IMR-90 (cell line): ENCODE measurements at regions not wholly inside any gene's neighbourhood (a gene's known extent, or its start where the extent isn't known, plus 50 kb on each side); places are given as distances from the start of the nearest gene placed in this dataset.

Experiments
- ATAC-seq: fragments of 200-7000 bp; cut with Tn5 transposase; 2 replicates; pipeline ENCODE4 v1.9.1; 2020; ENCODE audit warnings: low read depth, mild to moderate bottlenecking, moderate library complexity
- BruUV-seq: library from RNA; stranded (reverse); fragments of 400-500 nt; replicated peaks from 2 replicates; lab custom pipeline; 2021; lab: Mats Ljungman, UMichigan
- CTCF ChIA-PET: fragments of 300-600 bp; formaldehyde crosslinking; extraction: SDS; loops from one replicate; lab custom pipeline; 2021; ENCODE audit warnings: antibody characterized with exemption; lab: Yijun Ruan, JAX
- POLR2A ChIA-PET: fragments of 300-600 bp; sonication (Branson Sonifier 250); formaldehyde crosslinking; loops from one replicate; lab custom pipeline; 2022; ENCODE audit warnings: antibody characterized with exemption; ENCODE audit not compliant: unreplicated experiment; lab: Charles Lee
- DNase-seq: peaks from one replicate; pipeline ENCODE4 v3.0.0; 2013
- H2AFZ ChIP-seq: replicated peaks from 2 replicates; pipeline ENCODE3; 2013; ENCODE audit warnings: low read length, mild to moderate bottlenecking; ENCODE audit not compliant: poor library complexity
- H2AK5ac ChIP-seq: 2 replicates; pipeline ENCODE4 v1.6.1; 2013; ENCODE audit warnings: low read depth, low read length, inconsistent platforms
- H2AK9ac ChIP-seq: replicated peaks from 2 replicates; pipeline ENCODE3; 2013; ENCODE audit warnings: mild to moderate bottlenecking, low read depth, low read length, moderate library complexity; ENCODE audit not compliant: poor library complexity
- H2BK120ac ChIP-seq: 2 replicates; pipeline ENCODE4 v1.6.1; 2013; ENCODE audit warnings: low read depth, low read length, inconsistent platforms
- H2BK15ac ChIP-seq: 3 replicates; pipeline ENCODE4 v1.6.1; 2013; ENCODE audit warnings: low read depth, low read length, inconsistent platforms
- H2BK20ac ChIP-seq: 2 replicates; pipeline ENCODE4 v1.6.1; 2013; ENCODE audit warnings: low read depth, mild to moderate bottlenecking, inconsistent platforms, low read length, moderate library complexity
- H2BK5ac ChIP-seq: 2 replicates; pipeline ENCODE4 v1.6.1; 2013; ENCODE audit warnings: mild to moderate bottlenecking, low read depth, low read length, inconsistent platforms; ENCODE audit not compliant: poor library complexity, severe bottlenecking
- H3K14ac ChIP-seq: replicated peaks from 2 replicates; pipeline ENCODE4 v1.6.1; 2013; ENCODE audit warnings: low read depth, low read length, inconsistent platforms
- H3K18ac ChIP-seq: 2 replicates; pipeline ENCODE4 v1.6.1; 2013; ENCODE audit warnings: low read depth, low read length, control low read depth
- H3K23ac ChIP-seq: 2 replicates; pipeline ENCODE4 v1.6.1; 2013; ENCODE audit warnings: low read depth, low read length, inconsistent platforms
- H3K27ac ChIP-seq: 2 replicates; pipeline ENCODE4 v1.5.1; 2013; ENCODE audit warnings: mild to moderate bottlenecking, control low read depth, low read length; ENCODE audit not compliant: insufficient read depth
- H3K27me3 ChIP-seq: 2 replicates; pipeline ENCODE4 v1.6.1; 2013; ENCODE audit warnings: low read length; ENCODE audit not compliant: control insufficient read depth, insufficient read depth
- H3K36me3 ChIP-seq: 2 replicates; pipeline ENCODE4 v1.6.1; 2013; ENCODE audit warnings: low read length, mixed read lengths; ENCODE audit not compliant: control insufficient read depth, insufficient read depth
- H3K4ac ChIP-seq: 2 replicates; pipeline ENCODE4 v1.6.1; 2013; ENCODE audit warnings: low read depth, low read length, inconsistent platforms
- H3K4me1 ChIP-seq: 2 replicates; pipeline ENCODE4 v1.6.1; 2013; ENCODE audit warnings: low read length, mixed read lengths; ENCODE audit not compliant: control insufficient read depth, insufficient read depth
- H3K4me2 ChIP-seq: 2 replicates; pipeline ENCODE4 v1.6.1; 2013; ENCODE audit warnings: low read depth, mild to moderate bottlenecking, control low read depth, low read length, moderate library complexity
- H3K4me3 ChIP-seq: 2 replicates; pipeline ENCODE4 v1.5.1; 2013; ENCODE audit warnings: low read depth, mild to moderate bottlenecking, control low read depth, low read length, moderate library complexity; ENCODE audit not compliant: insufficient read depth
- H3K56ac ChIP-seq: 2 replicates; pipeline ENCODE4 v1.6.1; 2013; ENCODE audit warnings: low read length, inconsistent platforms; ENCODE audit not compliant: insufficient read depth; ENCODE audit errors: extremely low read depth
- H3K79me1 ChIP-seq, 2 experiments: 2 replicates each; pipeline ENCODE4 v1.6.1; 2013; ENCODE audit warnings: low read length in 2 of 2, inconsistent platforms in 1 of 2, low read depth in 1 of 2
- H3K9ac ChIP-seq: 2 replicates; pipeline ENCODE4 v1.6.1; 2013; ENCODE audit warnings: low read depth, low read length, control low read depth
- H3K9me1 ChIP-seq: 2 replicates; pipeline ENCODE4 v1.6.1; 2013; ENCODE audit warnings: low read length, inconsistent platforms; ENCODE audit not compliant: insufficient read depth
- H3K9me3 ChIP-seq: 2 replicates; pipeline ENCODE4 v1.6.1; 2013; ENCODE audit warnings: low read length; ENCODE audit not compliant: control insufficient read depth, insufficient read depth
- H4K20me1 ChIP-seq: 2 replicates; pipeline ENCODE4 v1.6.1; 2013; ENCODE audit warnings: low read length, inconsistent platforms; ENCODE audit not compliant: insufficient read depth
- H4K5ac ChIP-seq: 2 replicates; pipeline ENCODE4 v1.6.1; 2013; ENCODE audit warnings: mild to moderate bottlenecking, low read depth, low read length, control low read depth
- H4K8ac ChIP-seq, 2 experiments: 2 replicates each; pipeline ENCODE4 v1.6.1; 2013; ENCODE audit warnings: low read depth in 2 of 2, low read length in 2 of 2, control low read depth in 1 of 2, inconsistent platforms in 1 of 2
- H4K91ac ChIP-seq: 2 replicates; pipeline ENCODE4 v1.6.1; 2013; ENCODE audit warnings: low read depth, low read length, inconsistent platforms; ENCODE audit not compliant: insufficient read depth
- CEBPB ChIP-seq: IDR thresholded peaks from 2 replicates; pipeline ENCODE4 v1.6.1; 2012; ENCODE audit warnings: low read depth, low read length, improper control_type of control experiment
- ELK1 ChIP-seq: fragments of 150-350 bp; IDR thresholded peaks from 2 replicates; pipeline ENCODE4 v1.6.1; 2016; ENCODE audit warnings: low read depth, mild to moderate bottlenecking, low read length, moderate library complexity, borderline replicate concordance
- MAFK ChIP-seq: IDR thresholded peaks from 2 replicates; pipeline ENCODE4 v1.6.1; 2012; ENCODE audit warnings: low read depth, low read length, improper control_type of control experiment
- NFE2L2 ChIP-seq: fragments of 150-350 bp; IDR thresholded peaks from 2 replicates; pipeline ENCODE4 v1.6.1; 2016; ENCODE audit warnings: low read depth, mild to moderate bottlenecking, low read length
- POLR2A ChIP-seq: IDR thresholded peaks from 2 replicates; pipeline ENCODE4 v1.6.1; 2012; ENCODE audit warnings: mild to moderate bottlenecking, low read depth, low read length
- RAD21 ChIP-seq: IDR thresholded peaks from 2 replicates; pipeline ENCODE4 v1.6.1; 2012; ENCODE audit warnings: low read length, improper control_type of control experiment
- dilution Hi-C: fragments of 300-500 bp; cut with HindIII; formaldehyde crosslinking; loops from one replicate; pipeline ENCODE4 v1.14.3; 2018; ENCODE audit warnings: low sequenced_read_pairs; ENCODE audit not compliant: unreplicated experiment
- in situ Hi-C: fragments of 300-500 bp; cut with MboI; formaldehyde crosslinking; loops from 3 replicates; pipeline ENCODE4 v1.14.3; 2019; ENCODE audit warnings: low sequenced_read_pairs, inconsistent platforms, mixed read lengths
- intact Hi-C: fragments of 100-400 bp; cut with micrococcal nuclease; formaldehyde crosslinking; loops from 2 replicates; pipeline ENCODE4 v1.10.0; 2022

DNA sequence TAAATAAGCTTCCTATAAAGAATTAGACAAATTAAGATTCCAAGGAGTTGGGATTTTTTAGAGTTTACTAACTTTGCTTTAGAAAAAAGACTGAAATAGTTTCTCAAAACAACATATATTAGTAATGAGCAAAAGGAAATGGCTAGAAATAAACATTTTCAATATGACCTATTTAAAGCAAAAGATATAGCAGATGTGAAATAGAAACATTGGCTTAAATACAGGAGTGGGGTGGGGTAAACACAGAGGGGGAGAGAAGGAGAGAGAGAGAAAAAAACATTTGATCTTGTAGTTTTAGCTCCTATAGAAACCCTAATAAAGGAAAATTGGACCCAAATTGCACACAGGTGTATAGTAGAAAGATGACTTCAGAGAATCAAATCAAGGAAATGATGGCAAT is 794.5 kb downstream of the MED13L start:
- Histone ChIP-seq H3K23ac (no peak overlapping the region), H3K9me1 (no peaks in the 10 kb centered on the region), H4K20me1 (no peaks in the 10 kb centered on the region), H2AK9ac (no peak overlapping the region), H3K27me3 (peaks cover 3% of the 10 kb centered on the region), H3K4me3 (no peak overlapping the region), H3K14ac (no peak overlapping the region), H3K18ac (no peak overlapping the region; the same call in 1 of the 2 replicates), H2AK5ac (no peak overlapping the region), H2BK120ac (no peak overlapping the region), H2AFZ (no peak overlapping the region), H3K79me1 (no peaks in the 10 kb centered on the region), H2BK15ac (no peak overlapping the region), H3K4ac (no peak overlapping the region), H3K27ac (no peak overlapping the region), H4K8ac (no peak overlapping the region), H3K36me3 (no peaks in the 10 kb centered on the region), H3K9me3 (0 out of 2 replicates have a peak, but pooled peaks cover 2% of the 10 kb centered on the region), H2BK20ac (no peak overlapping the region), H3K56ac (no peak overlapping the region), H3K4me1 (no peaks in the 10 kb centered on the region), H4K91ac (no peak overlapping the region), H3K4me2 (no peak overlapping the region), H2BK5ac (no peak overlapping the region), H3K9ac (no peak overlapping the region), H4K5ac (no peak overlapping the region)
- ChIA-PET POLR2A (no interaction called here), CTCF (no interaction called here)
- no TSS peak for BruUV-seq
- dilution Hi-C loops: no loop called here
- TF ChIP-seq NFE2L2 (no peak), RAD21 (no peak), POLR2A (no peak), MAFK (no peak), CEBPB (no peak), ELK1 (no peak)
- intact Hi-C loops: no loop called here
- no peak for ATAC-seq
- in situ Hi-C loops: no loop called here
- DNase-seq: no peak
